ENCODE measurements at regions not wholly inside any gene's neighbourhood (a gene's known extent, or its start where the extent isn't known, plus 50 kb on each side); places are given as distances from the start of the nearest gene placed in this dataset.

- no peak overlapping the region for H3K14ac ChIP-seq (ENCODE audit: insufficient read length)
- no peak overlapping the region for H2AK5ac ChIP-seq (ENCODE audit: low read depth, low read length)
- no peaks in the 10 kb centered on the region for H3K23me2 ChIP-seq (ENCODE audit: low read depth, low read length)
- no peak overlapping the region for H4K5ac ChIP-seq (ENCODE audit: insufficient read length, low read depth, low read length)
- no peak overlapping the region for H3K4me3 ChIP-seq (ENCODE audit: extremely low read depth in 1 of 4, insufficient read depth in 2 of 4, low read depth in 3 of 4, low read length in 4 of 4)
- H3K4me1 ChIP-seq (replicated peaks in 1 of 4; ENCODE audit: control insufficient read depth in 3 of 4, insufficient read depth in 4 of 4, low read length in 3 of 4) = no peaks in the 10 kb centered on the region
- no peak overlapping the region for H3K56ac ChIP-seq (replicated peaks; ENCODE audit: insufficient read length, low read depth, low read length)
- peaks cover 0 to 1% (median 0%) of the 10 kb centered on the region in 4 experiments; a peak in 1 of 7 replicates for H3K27me3 ChIP-seq (replicated peaks in 1 of 4; ENCODE audit: control insufficient read depth in 3 of 4, extremely low read depth in 1 of 4, insufficient read depth in 3 of 4, low read length in 3 of 4)
- no peak overlapping the region for H2BK5ac ChIP-seq (ENCODE audit: low read depth, low read length)
- H3K9me3 ChIP-seq (ENCODE audit: insufficient read depth in 2 of 2, low read depth in 1 of 2, low read length in 1 of 2) = no peaks in the 10 kb centered on the region
- H2AFZ ChIP-seq (ENCODE audit: low read length) = no peak overlapping the region
- no peak overlapping the region for H3K4ac ChIP-seq (replicated peaks; ENCODE audit: insufficient read length, low read depth, low read length)
- no peak overlapping the region for H2BK20ac ChIP-seq (ENCODE audit: low read length)
- no peaks in the 10 kb centered on the region for H3K36me3 ChIP-seq (ENCODE audit: control insufficient read depth in 2 of 4, insufficient read depth in 4 of 4, low read length in 3 of 4)
- 93% methylated on average over 8 of the region's 8 CpGs; no CpG with 5 or more reads in 1 of the 2 experiments for WGBS, 2 experiments (ENCODE audit: extremely low coverage in 1 of 2, insufficient coverage in 1 of 2, insufficient read length in 1 of 2, insufficient replicate concordance in 2 of 2, low coverage in 1 of 2, low lambda C conversion rate in 2 of 2, missing lambda C conversion rate in 1 of 2)
- H2BK12ac ChIP-seq (ENCODE audit: low read depth, low read length) = no peak overlapping the region
- no peak overlapping the region for H2BK120ac ChIP-seq (replicated peaks; ENCODE audit: low read depth, low read length)
- H3K79me2 ChIP-seq (ENCODE audit: control insufficient read depth in 1 of 2, insufficient read depth in 2 of 2, low read length in 2 of 2) = no peaks in the 10 kb centered on the region
- no peaks in the 10 kb centered on the region for H4K20me1 ChIP-seq (replicated peaks in 1 of 2; ENCODE audit: control insufficient read depth in 1 of 2, insufficient read depth in 2 of 2, low read length in 2 of 2)
- H4K8ac ChIP-seq (ENCODE audit: extremely low read depth, insufficient read depth, low read length) = no peak overlapping the region
- H3K4me2 ChIP-seq (ENCODE audit: insufficient read depth in 1 of 2, low read depth in 2 of 2, low read length in 2 of 2) = no peak overlapping the region
- H3K9ac ChIP-seq (replicated peaks in 1 of 4; ENCODE audit: extremely low read depth in 1 of 4, low read depth in 3 of 4, low read length in 3 of 4) = no peak overlapping the region
- POLR2A ChIA-PET (ENCODE audit: partially characterized antibody) = no interaction called here
- FAIRE-seq (no peak), DNase-seq (ENCODE audit: low read depth in 1 of 2, low spot score in 2 of 2) (no peak)
- no peak overlapping the region for H2BK15ac ChIP-seq (ENCODE audit: low read length)
- CTCF ChIA-PET (ENCODE audit: partially characterized antibody) = interaction anchor here (0.8 to 0.9 kb wide), 2 partner anchors 12 to 68 kb away, joined by 3 read pairs; no protein-coding TSS in a partner anchor
- no peak overlapping the region for H3K23ac ChIP-seq (ENCODE audit: insufficient read length)
- no peak overlapping the region for H3K27ac ChIP-seq (ENCODE audit: low read depth, low read length)
- H4K91ac ChIP-seq (replicated peaks; ENCODE audit: insufficient read length, low read length) = no peak overlapping the region
- no peaks in the 10 kb centered on the region for H3K79me1 ChIP-seq (ENCODE audit: low read depth, low read length)
- H3K18ac ChIP-seq (ENCODE audit: extremely low read depth, low read length) = no peak overlapping the region
- no peak for TF ChIP-seq MAX (IDR thresholded peaks at IDR 0.05)
- no peak for TF ChIP-seq ATF2 (IDR thresholded peaks at IDR 0.05; ENCODE audit: low read length)
- no peak for TF ChIP-seq SRF (IDR thresholded peaks at IDR 0.05; ENCODE audit: low read depth, low read length)
Measured at GRCh38 chr6:91149246-91149955, 562.5 kb upstream of the MAP3K7 start.

All from H1 (cell line).